WTC11 (cell line): ENCODE measurements at regions not wholly inside any gene's neighbourhood (a gene's known extent, or its start where the extent isn't known, plus 50 kb on each side); places are given as distances from the start of the nearest gene placed in this dataset.

Experiments used
- ATAC-seq: fragments of 200-7000 bp; cut with Tn5 transposase; 2 replicates; pipeline ENCODE4 v1.10.0; 2021; ENCODE audit warnings: mild to moderate bottlenecking, moderate library complexity
- CTCF ChIA-PET: fragments of 300-600 bp; sonication (Branson Sonifier 250); formaldehyde crosslinking; loops from one replicate; lab custom pipeline; 2021; ENCODE audit warnings: antibody characterized with exemption; lab: Charles Lee
- POLR2A ChIA-PET: fragments of 350-600 bp; sonication (Branson Sonifier 250); formaldehyde crosslinking; loops from one replicate; lab custom pipeline; 2021; ENCODE audit warnings: antibody characterized with exemption; lab: Charles Lee
- DNase-seq: peaks from one replicate; pipeline ENCODE4 v3.0.0; 2021; ENCODE audit warnings: low spot score
- H3K27ac Mint-ChIP-seq: 2 replicates; pipeline ENCODE4 v1.8.0; 2021; ENCODE audit warnings: mixed read lengths
- H3K27me3 Mint-ChIP-seq: 2 replicates; pipeline ENCODE4 v1.8.0; 2021; ENCODE audit warnings: low read depth, mild to moderate bottlenecking, moderate library complexity, mixed read lengths
- H3K36me3 Mint-ChIP-seq: 2 replicates; pipeline ENCODE4 v1.8.0; 2021; ENCODE audit warnings: mixed read lengths
- H3K4me1 Mint-ChIP-seq: 2 replicates; pipeline ENCODE4 v1.8.0; 2022; ENCODE audit warnings: mixed read lengths
- H3K4me3 Mint-ChIP-seq: 2 replicates; pipeline ENCODE4 v1.8.0; 2021; ENCODE audit warnings: mild to moderate bottlenecking, moderate library complexity, mixed read lengths
- H3K9me3 Mint-ChIP-seq: 2 replicates; pipeline ENCODE4 v1.8.0; 2021; ENCODE audit warnings: mixed read lengths
- CBFB ChIP-seq: sonication (generic); formaldehyde crosslinking; IDR thresholded peaks from 2 replicates; pipeline ENCODE4 v1.8.1; 2022; ENCODE audit warnings: mild to moderate bottlenecking, low read depth, missing genetic modification reagents
- KAT7 ChIP-seq: sonication (generic); formaldehyde crosslinking; IDR thresholded peaks from 2 replicates; pipeline ENCODE4 v1.8.1; 2023; ENCODE audit warnings: missing genetic modification reagents, mild to moderate bottlenecking, borderline replicate concordance
- NFE2L1 ChIP-seq: sonication (generic); formaldehyde crosslinking; IDR thresholded peaks from 2 replicates; pipeline ENCODE4 v1.8.1; 2023; ENCODE audit warnings: missing genetic modification reagents
- NR2C2 ChIP-seq: sonication (generic); formaldehyde crosslinking; IDR thresholded peaks from 2 replicates; pipeline ENCODE4 v1.8.0; 2022; ENCODE audit warnings: mild to moderate bottlenecking, missing genetic modification reagents
- OVOL2 ChIP-seq: fragments of 250-450 bp; sonication (Bioruptor Pico); IDR thresholded peaks from 2 replicates; pipeline ENCODE4 v1.9.0; 2021; ENCODE audit warnings: mild to moderate bottlenecking, borderline replicate concordance
- TEAD4 ChIP-seq: sonication (generic); formaldehyde crosslinking; IDR thresholded peaks from 2 replicates; pipeline ENCODE4 v1.8.0; 2022; ENCODE audit warnings: mild to moderate bottlenecking, missing genetic modification reagents
- ZBTB21 ChIP-seq: sonication (generic); formaldehyde crosslinking; IDR thresholded peaks from 2 replicates; pipeline ENCODE4 v1.8.1; 2023; ENCODE audit warnings: mild to moderate bottlenecking, missing genetic modification reagents, borderline replicate concordance
- ZNF263 ChIP-seq: sonication (generic); formaldehyde crosslinking; IDR thresholded peaks from 2 replicates; pipeline ENCODE4 v1.8.1; 2022; ENCODE audit warnings: low read depth, mild to moderate bottlenecking, moderate library complexity, missing genetic modification reagents
- ZNF396 ChIP-seq: fragments of 250-450 bp; sonication (Bioruptor Pico); IDR thresholded peaks from 2 replicates; pipeline ENCODE4 v1.8.0; 2021; ENCODE audit warnings: mild to moderate bottlenecking, moderate library complexity, borderline replicate concordance
- ZNF423 ChIP-seq: fragments of 250-450 bp; sonication (Bioruptor Pico); IDR thresholded peaks from 2 replicates; pipeline ENCODE4 v2.1.2; 2022; ENCODE audit warnings: mild to moderate bottlenecking, moderate library complexity
- ZNF671 ChIP-seq: fragments of 250-450 bp; sonication (Bioruptor Pico); IDR thresholded peaks from 2 replicates; pipeline ENCODE4 v1.8.0; 2021; ENCODE audit warnings: mild to moderate bottlenecking
- TF ChIP-seq, protein P1 (sequence below): sonication (generic); formaldehyde crosslinking; conservative IDR thresholded peaks from 2 replicates; pipeline ENCODE4 v1.8.1; 2022; ENCODE audit warnings: mild to moderate bottlenecking, missing genetic modification reagents
- TF ChIP-seq, protein P2 (sequence below): sonication (generic); formaldehyde crosslinking; IDR thresholded peaks from 2 replicates; pipeline ENCODE4 v1.8.1; 2022; ENCODE audit warnings: mild to moderate bottlenecking, missing genetic modification reagents, moderate library complexity, borderline replicate concordance
- TF ChIP-seq, protein P3 (sequence below): sonication (generic); formaldehyde crosslinking; IDR thresholded peaks from 2 replicates; pipeline ENCODE4 v1.8.0; 2022; ENCODE audit warnings: mild to moderate bottlenecking, missing genetic modification reagents
- TF ChIP-seq, protein P4 (sequence below): sonication (generic); formaldehyde crosslinking; conservative IDR thresholded peaks from 2 replicates; pipeline ENCODE4 v1.8.1; 2023; ENCODE audit warnings: mild to moderate bottlenecking, low read depth, missing genetic modification reagents, moderate library complexity
- TF ChIP-seq, protein P5 (sequence below): sonication (generic); formaldehyde crosslinking; IDR thresholded peaks from 2 replicates; pipeline ENCODE4 v1.8.1; 2023; ENCODE audit warnings: mild to moderate bottlenecking, moderate library complexity, missing genetic modification reagents
- TF ChIP-seq, protein P6 (sequence below): sonication (generic); formaldehyde crosslinking; IDR thresholded peaks from 2 replicates; pipeline ENCODE4 v1.8.0; 2022; ENCODE audit warnings: mild to moderate bottlenecking, missing genetic modification reagents
- TF ChIP-seq, protein P7 (sequence below): fragments of 250-450 bp; sonication (Bioruptor Pico); IDR thresholded peaks from 2 replicates; pipeline ENCODE4 v1.9.0; 2021; ENCODE audit warnings: mild to moderate bottlenecking, borderline replicate concordance

DNA sequence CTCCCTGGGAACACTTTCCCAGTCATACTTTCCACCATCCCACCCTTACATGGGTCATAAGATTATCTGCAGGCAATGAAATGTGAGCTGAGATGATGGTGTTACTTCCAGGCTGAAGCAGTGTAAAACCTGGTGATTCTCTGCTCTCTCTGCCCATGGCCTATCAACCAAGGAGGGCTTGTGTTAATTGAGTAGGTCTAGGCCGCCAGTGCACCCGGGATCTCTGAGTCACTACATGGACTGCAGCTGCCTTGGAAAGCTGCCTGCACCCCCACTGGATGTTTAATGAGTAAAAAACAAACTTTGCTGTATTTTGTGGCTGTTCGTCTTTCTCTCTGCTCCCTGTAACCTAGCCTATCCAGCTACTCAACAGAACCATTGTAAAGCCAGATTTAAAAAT lies 451.7 kb upstream of the SMIM21 start:
- Mint-ChIP-seq H3K4me1 (no peaks in the 10 kb centered on the region), H3K9me3 (peaks cover 39% of the 10 kb centered on the region), H3K27me3 (no peaks in the 10 kb centered on the region), H3K36me3 (peaks cover 14% of the 10 kb centered on the region), H3K4me3 (no peak overlapping the region), H3K27ac (no peak overlapping the region)
- TF ChIP-seq, protein P1, sequence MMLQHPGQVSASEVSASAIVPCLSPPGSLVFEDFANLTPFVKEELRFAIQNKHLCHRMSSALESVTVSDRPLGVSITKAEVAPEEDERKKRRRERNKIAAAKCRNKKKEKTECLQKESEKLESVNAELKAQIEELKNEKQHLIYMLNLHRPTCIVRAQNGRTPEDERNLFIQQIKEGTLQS (CRISPR knock-in tag), result no peak
- TF ChIP-seq, protein P2, sequence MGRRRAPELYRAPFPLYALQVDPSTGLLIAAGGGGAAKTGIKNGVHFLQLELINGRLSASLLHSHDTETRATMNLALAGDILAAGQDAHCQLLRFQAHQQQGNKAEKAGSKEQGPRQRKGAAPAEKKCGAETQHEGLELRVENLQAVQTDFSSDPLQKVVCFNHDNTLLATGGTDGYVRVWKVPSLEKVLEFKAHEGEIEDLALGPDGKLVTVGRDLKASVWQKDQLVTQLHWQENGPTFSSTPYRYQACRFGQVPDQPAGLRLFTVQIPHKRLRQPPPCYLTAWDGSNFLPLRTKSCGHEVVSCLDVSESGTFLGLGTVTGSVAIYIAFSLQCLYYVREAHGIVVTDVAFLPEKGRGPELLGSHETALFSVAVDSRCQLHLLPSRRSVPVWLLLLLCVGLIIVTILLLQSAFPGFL (CRISPR knock-in tag), result no peak
- no peak for TF ChIP-seq ZBTB21
- TF ChIP-seq, protein P3, sequence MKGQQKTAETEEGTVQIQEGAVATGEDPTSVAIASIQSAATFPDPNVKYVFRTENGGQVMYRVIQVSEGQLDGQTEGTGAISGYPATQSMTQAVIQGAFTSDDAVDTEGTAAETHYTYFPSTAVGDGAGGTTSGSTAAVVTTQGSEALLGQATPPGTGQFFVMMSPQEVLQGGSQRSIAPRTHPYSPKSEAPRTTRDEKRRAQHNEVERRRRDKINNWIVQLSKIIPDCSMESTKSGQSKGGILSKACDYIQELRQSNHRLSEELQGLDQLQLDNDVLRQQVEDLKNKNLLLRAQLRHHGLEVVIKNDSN, result no peak
- TF ChIP-seq, protein P4, sequence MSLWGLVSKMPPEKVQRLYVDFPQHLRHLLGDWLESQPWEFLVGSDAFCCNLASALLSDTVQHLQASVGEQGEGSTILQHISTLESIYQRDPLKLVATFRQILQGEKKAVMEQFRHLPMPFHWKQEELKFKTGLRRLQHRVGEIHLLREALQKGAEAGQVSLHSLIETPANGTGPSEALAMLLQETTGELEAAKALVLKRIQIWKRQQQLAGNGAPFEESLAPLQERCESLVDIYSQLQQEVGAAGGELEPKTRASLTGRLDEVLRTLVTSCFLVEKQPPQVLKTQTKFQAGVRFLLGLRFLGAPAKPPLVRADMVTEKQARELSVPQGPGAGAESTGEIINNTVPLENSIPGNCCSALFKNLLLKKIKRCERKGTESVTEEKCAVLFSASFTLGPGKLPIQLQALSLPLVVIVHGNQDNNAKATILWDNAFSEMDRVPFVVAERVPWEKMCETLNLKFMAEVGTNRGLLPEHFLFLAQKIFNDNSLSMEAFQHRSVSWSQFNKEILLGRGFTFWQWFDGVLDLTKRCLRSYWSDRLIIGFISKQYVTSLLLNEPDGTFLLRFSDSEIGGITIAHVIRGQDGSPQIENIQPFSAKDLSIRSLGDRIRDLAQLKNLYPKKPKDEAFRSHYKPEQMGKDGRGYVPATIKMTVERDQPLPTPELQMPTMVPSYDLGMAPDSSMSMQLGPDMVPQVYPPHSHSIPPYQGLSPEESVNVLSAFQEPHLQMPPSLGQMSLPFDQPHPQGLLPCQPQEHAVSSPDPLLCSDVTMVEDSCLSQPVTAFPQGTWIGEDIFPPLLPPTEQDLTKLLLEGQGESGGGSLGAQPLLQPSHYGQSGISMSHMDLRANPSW (CRISPR knock-in tag), result no peak
- no peak for TF ChIP-seq NR2C2
- TF ChIP-seq, protein P5, sequence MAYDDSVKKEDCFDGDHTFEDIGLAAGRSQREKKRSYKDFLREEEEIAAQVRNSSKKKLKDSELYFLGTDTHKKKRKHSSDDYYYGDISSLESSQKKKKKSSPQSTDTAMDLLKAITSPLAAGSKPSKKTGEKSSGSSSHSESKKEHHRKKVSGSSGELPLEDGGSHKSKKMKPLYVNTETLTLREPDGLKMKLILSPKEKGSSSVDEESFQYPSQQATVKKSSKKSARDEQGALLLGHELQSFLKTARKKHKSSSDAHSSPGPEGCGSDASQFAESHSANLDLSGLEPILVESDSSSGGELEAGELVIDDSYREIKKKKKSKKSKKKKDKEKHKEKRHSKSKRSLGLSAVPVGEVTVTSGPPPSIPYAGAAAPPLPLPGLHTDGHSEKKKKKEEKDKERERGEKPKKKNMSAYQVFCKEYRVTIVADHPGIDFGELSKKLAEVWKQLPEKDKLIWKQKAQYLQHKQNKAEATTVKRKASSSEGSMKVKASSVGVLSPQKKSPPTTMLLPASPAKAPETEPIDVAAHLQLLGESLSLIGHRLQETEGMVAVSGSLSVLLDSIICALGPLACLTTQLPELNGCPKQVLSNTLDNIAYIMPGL (CRISPR knock-in tag), result no peak
- TF ChIP-seq ZNF396 (CRISPR knock-in tag), result no peak
- TF ChIP-seq OVOL2 (CRISPR knock-in tag), result no peak
- no peak for TF ChIP-seq ZNF671 (CRISPR knock-in tag)
- TF ChIP-seq, protein P6, sequence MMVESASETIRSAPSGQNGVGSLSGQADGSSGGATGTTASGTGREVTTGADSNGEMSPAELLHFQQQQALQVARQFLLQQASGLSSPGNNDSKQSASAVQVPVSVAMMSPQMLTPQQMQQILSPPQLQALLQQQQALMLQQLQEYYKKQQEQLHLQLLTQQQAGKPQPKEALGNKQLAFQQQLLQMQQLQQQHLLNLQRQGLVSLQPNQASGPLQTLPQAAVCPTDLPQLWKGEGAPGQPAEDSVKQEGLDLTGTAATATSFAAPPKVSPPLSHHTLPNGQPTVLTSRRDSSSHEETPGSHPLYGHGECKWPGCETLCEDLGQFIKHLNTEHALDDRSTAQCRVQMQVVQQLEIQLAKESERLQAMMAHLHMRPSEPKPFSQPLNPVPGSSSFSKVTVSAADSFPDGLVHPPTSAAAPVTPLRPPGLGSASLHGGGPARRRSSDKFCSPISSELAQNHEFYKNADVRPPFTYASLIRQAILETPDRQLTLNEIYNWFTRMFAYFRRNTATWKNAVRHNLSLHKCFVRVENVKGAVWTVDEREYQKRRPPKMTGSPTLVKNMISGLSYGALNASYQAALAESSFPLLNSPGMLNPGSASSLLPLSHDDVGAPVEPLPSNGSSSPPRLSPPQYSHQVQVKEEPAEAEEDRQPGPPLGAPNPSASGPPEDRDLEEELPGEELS (CRISPR knock-in tag), result no peak
- TF ChIP-seq TEAD4, result no peak
- TF ChIP-seq ZNF263 (CRISPR knock-in tag), result no peak
- TF ChIP-seq CBFB, result no peak
- no peak for TF ChIP-seq ZNF423 (CRISPR knock-in tag)
- TF ChIP-seq KAT7 (CRISPR knock-in tag), result no peak
- TF ChIP-seq, protein P7, sequence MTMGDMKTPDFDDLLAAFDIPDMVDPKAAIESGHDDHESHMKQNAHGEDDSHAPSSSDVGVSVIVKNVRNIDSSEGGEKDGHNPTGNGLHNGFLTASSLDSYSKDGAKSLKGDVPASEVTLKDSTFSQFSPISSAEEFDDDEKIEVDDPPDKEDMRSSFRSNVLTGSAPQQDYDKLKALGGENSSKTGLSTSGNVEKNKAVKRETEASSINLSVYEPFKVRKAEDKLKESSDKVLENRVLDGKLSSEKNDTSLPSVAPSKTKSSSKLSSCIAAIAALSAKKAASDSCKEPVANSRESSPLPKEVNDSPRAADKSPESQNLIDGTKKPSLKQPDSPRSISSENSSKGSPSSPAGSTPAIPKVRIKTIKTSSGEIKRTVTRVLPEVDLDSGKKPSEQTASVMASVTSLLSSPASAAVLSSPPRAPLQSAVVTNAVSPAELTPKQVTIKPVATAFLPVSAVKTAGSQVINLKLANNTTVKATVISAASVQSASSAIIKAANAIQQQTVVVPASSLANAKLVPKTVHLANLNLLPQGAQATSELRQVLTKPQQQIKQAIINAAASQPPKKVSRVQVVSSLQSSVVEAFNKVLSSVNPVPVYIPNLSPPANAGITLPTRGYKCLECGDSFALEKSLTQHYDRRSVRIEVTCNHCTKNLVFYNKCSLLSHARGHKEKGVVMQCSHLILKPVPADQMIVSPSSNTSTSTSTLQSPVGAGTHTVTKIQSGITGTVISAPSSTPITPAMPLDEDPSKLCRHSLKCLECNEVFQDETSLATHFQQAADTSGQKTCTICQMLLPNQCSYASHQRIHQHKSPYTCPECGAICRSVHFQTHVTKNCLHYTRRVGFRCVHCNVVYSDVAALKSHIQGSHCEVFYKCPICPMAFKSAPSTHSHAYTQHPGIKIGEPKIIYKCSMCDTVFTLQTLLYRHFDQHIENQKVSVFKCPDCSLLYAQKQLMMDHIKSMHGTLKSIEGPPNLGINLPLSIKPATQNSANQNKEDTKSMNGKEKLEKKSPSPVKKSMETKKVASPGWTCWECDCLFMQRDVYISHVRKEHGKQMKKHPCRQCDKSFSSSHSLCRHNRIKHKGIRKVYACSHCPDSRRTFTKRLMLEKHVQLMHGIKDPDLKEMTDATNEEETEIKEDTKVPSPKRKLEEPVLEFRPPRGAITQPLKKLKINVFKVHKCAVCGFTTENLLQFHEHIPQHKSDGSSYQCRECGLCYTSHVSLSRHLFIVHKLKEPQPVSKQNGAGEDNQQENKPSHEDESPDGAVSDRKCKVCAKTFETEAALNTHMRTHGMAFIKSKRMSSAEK (CRISPR knock-in tag), result no peak
- no peak for TF ChIP-seq NFE2L1 (CRISPR knock-in tag)
- no peak for DNase-seq
- ChIA-PET POLR2A (no interaction called here), CTCF (no interaction called here)
- no peak for ATAC-seq
